H9 (cell line): ENCODE measurements at regions not wholly inside any gene's neighbourhood (a gene's known extent, or its start where the extent isn't known, plus 50 kb on each side); places are given as distances from the start of the nearest gene placed in this dataset.

Source experiments
- DNase-seq: peaks from one replicate; pipeline ENCODE4 v3.0.0-alpha.2; 2017
- H2AFZ ChIP-seq: one replicate; pipeline ENCODE4 v1.6.1; 2013; ENCODE audit warnings: mild to moderate bottlenecking, low read length, control low read depth, moderate library complexity
- H2AK5ac ChIP-seq: 2 replicates; pipeline ENCODE4 v1.6.1; 2013; ENCODE audit warnings: low read length, control low read depth, mixed read lengths; ENCODE audit not compliant: insufficient read length
- H2BK120ac ChIP-seq: one replicate; pipeline ENCODE4 v1.6.1; 2013; ENCODE audit warnings: low read depth, mild to moderate bottlenecking, low read length, control low read depth, inconsistent platforms; ENCODE audit not compliant: poor library complexity, severe bottlenecking
- H2BK12ac ChIP-seq: 2 replicates; pipeline ENCODE4 v1.6.1; 2013; ENCODE audit warnings: low read length, control low read depth, mixed read lengths, low read depth; ENCODE audit not compliant: insufficient read length
- H2BK15ac ChIP-seq: 2 replicates; pipeline ENCODE4 v1.6.1; 2013; ENCODE audit warnings: low read depth, low read length, control low read depth
- H2BK20ac ChIP-seq: one replicate; pipeline ENCODE4 v1.6.1; 2013; ENCODE audit warnings: low read depth, mild to moderate bottlenecking, low read length, control low read depth, inconsistent platforms; ENCODE audit not compliant: poor library complexity, severe bottlenecking
- H2BK5ac ChIP-seq: 2 replicates; pipeline ENCODE4 v1.6.1; 2013; ENCODE audit warnings: low read length, control low read depth, mixed read lengths; ENCODE audit not compliant: insufficient read length
- H3K14ac ChIP-seq: 2 replicates; pipeline ENCODE4 v1.6.1; 2013; ENCODE audit warnings: low read length, control low read depth; ENCODE audit not compliant: insufficient read depth
- H3K18ac ChIP-seq: 2 replicates; pipeline ENCODE4 v1.6.1; 2013; ENCODE audit warnings: low read depth, mild to moderate bottlenecking, mixed read lengths, low read length, control low read depth; ENCODE audit not compliant: insufficient read length
- H3K23ac ChIP-seq: 2 replicates; pipeline ENCODE4 v1.6.1; 2013; ENCODE audit warnings: low read length, control low read depth, mixed read lengths, low read depth; ENCODE audit not compliant: insufficient read length
- H3K23me2 ChIP-seq: 2 replicates; pipeline ENCODE4 v1.6.1; 2013; ENCODE audit warnings: low read depth, mild to moderate bottlenecking, mixed read lengths, low read length, control low read depth; ENCODE audit not compliant: insufficient read length, poor library complexity, severe bottlenecking
- H3K27ac ChIP-seq: 2 replicates; pipeline ENCODE4 v1.5.1; 2013; ENCODE audit warnings: low read length, control low read depth, mixed read lengths, low read depth; ENCODE audit not compliant: insufficient read length
- H3K27me3 ChIP-seq: 2 replicates; pipeline ENCODE4 v1.6.1; 2013; ENCODE audit warnings: low read length, control low read depth, inconsistent platforms; ENCODE audit not compliant: insufficient read depth
- H3K4ac ChIP-seq: 2 replicates; pipeline ENCODE4 v1.6.1; 2013; ENCODE audit warnings: low read depth, mild to moderate bottlenecking, control low read depth, inconsistent platforms, low read length, moderate library complexity
- H3K4me1 ChIP-seq: 2 replicates; pipeline ENCODE4 v1.6.1; 2013; ENCODE audit warnings: low read length, control low read depth, inconsistent platforms; ENCODE audit not compliant: insufficient read depth
- H3K4me2 ChIP-seq: 2 replicates; pipeline ENCODE4 v1.6.1; 2013; ENCODE audit warnings: low read length, control low read depth, mixed read lengths; ENCODE audit not compliant: insufficient read length, insufficient read depth
- H3K56ac ChIP-seq: 2 replicates; pipeline ENCODE4 v1.6.1; 2013; ENCODE audit warnings: low read depth, mild to moderate bottlenecking, mixed read lengths, low read length, control low read depth; ENCODE audit not compliant: insufficient read length
- H3K79me1 ChIP-seq: 2 replicates; pipeline ENCODE4 v1.6.1; 2013; ENCODE audit warnings: low read depth, mild to moderate bottlenecking, moderate library complexity, low read length, control low read depth, inconsistent platforms; ENCODE audit not compliant: insufficient read depth, poor library complexity, severe bottlenecking
- H3K79me2 ChIP-seq: 2 replicates; pipeline ENCODE4 v1.6.1; 2013; ENCODE audit warnings: low read length, control low read depth, inconsistent platforms; ENCODE audit not compliant: insufficient read depth
- H3K9ac ChIP-seq: 2 replicates; pipeline ENCODE4 v1.6.1; 2013; ENCODE audit warnings: low read length, control low read depth, mixed read lengths; ENCODE audit not compliant: insufficient read length; ENCODE audit errors: extremely low read depth
- H3K9me3 ChIP-seq: one replicate; pipeline ENCODE4 v1.6.1; 2013; ENCODE audit warnings: low read depth, low read length, inconsistent platforms; ENCODE audit not compliant: control insufficient read depth
- H3T11ph ChIP-seq: one replicate; pipeline ENCODE4 v1.6.1; 2013; ENCODE audit warnings: mild to moderate bottlenecking, low read length, control low read depth, inconsistent platforms
- H4K20me1 ChIP-seq: one replicate; pipeline ENCODE4 v1.6.1; 2013; ENCODE audit not compliant: control insufficient read depth, insufficient read length, insufficient read depth
- H4K5ac ChIP-seq: 2 replicates; pipeline ENCODE4 v1.6.1; 2013; ENCODE audit warnings: low read depth, mild to moderate bottlenecking, mixed read lengths, low read length, control low read depth; ENCODE audit not compliant: insufficient read length
- H4K8ac ChIP-seq: replicated peaks from 2 replicates; pipeline ENCODE4 v1.6.1; 2013; ENCODE audit warnings: low read length, control low read depth, mixed read lengths, low read depth; ENCODE audit not compliant: insufficient read length
- H4K91ac ChIP-seq: 2 replicates; pipeline ENCODE4 v1.6.1; 2013; ENCODE audit warnings: low read depth, mild to moderate bottlenecking, moderate library complexity, mixed read lengths, low read length, control low read depth; ENCODE audit not compliant: insufficient read length
- H3K27ac Mint-ChIP-seq, 3 experiments: 2 replicates in 2 of 3; 3 replicates in 1 of 3; pipeline ENCODE4 v1.8.0; 2020 to 2021; ENCODE audit warnings: mixed read lengths in 3 of 3, mild to moderate bottlenecking in 1 of 3, moderate library complexity in 1 of 3
- H3K27me3 Mint-ChIP-seq: 2 replicates; pipeline ENCODE4 v1.8.0; 2021; ENCODE audit warnings: low read depth, mild to moderate bottlenecking, moderate library complexity, mixed read lengths
- H3K36me3 Mint-ChIP-seq, 3 experiments: 2 replicates in 2 of 3; 3 replicates in 1 of 3; pipeline ENCODE4 v1.8.0; 2020 to 2021; ENCODE audit warnings: low read depth in 3 of 3, mixed read lengths in 3 of 3; ENCODE audit not compliant: insufficient read depth in 1 of 3
- H3K4me1 Mint-ChIP-seq, 2 experiments: 2 replicates each; pipeline ENCODE4 v1.8.0; 2020; ENCODE audit warnings: mixed read lengths in 2 of 2
- H3K4me3 Mint-ChIP-seq, 2 experiments: 2 replicates in 1 of 2; 3 replicates in 1 of 2; pipeline ENCODE4 v1.8.0; 2020 to 2021; ENCODE audit warnings: mild to moderate bottlenecking in 2 of 2, mixed read lengths in 2 of 2, moderate library complexity in 1 of 2
- H3K9me3 Mint-ChIP-seq, 2 experiments: 2 replicates in 1 of 2; 3 replicates in 1 of 2; pipeline ENCODE4 v1.8.0; 2020; ENCODE audit warnings: mild to moderate bottlenecking in 2 of 2, mixed read lengths in 2 of 2, moderate library complexity in 1 of 2
- CTCF ChIP-seq: fragments of 200-600 bp; sonication (generic); conservative IDR thresholded peaks from 3 replicates; pipeline ENCODE4 v1.8.0; 2021; ENCODE audit warnings: antibody characterized with exemption, mild to moderate bottlenecking
- WGBS: extraction: QIAGEN DNeasy Blood & Tissue Kit; methylation state at CpG from one replicate; pipeline ENCODE4 v1.1.7; 2013; ENCODE audit warnings: missing lambda C conversion rate, low lambda C conversion rate, mixed read lengths; ENCODE audit not compliant: insufficient read length; ENCODE audit errors: extremely low coverage; 5-methylcytosine and 5-hydroxymethylcytosine counted together

- no peak overlapping the region for H2BK12ac ChIP-seq
- no peak overlapping the region for H2AFZ ChIP-seq
- H4K20me1 ChIP-seq, result no peaks in the 10 kb centered on the region
- no peak overlapping the region for H3K27ac ChIP-seq
- H2BK20ac ChIP-seq, result no peak overlapping the region
- H2BK15ac ChIP-seq, result no peak overlapping the region
- no peak overlapping the region for H4K5ac ChIP-seq
- H2BK5ac ChIP-seq, result no peak overlapping the region
- H4K91ac ChIP-seq, result no peak overlapping the region
- no peaks in the 10 kb centered on the region for H3K23me2 ChIP-seq
- WGBS, result no CpG with 5 or more reads among the region's 2 CpGs
- no peak overlapping the region for H4K8ac ChIP-seq
- Mint-ChIP-seq H3K27ac (no peak overlapping the region), H3K4me1 (no peaks in the 10 kb centered on the region), H3K27me3 (no peaks in the 10 kb centered on the region; the same call in 1 of the 2 replicates), H3K4me3 (no peak overlapping the region), H3K36me3 (no peaks in the 10 kb centered on the region; a peak in 1 of 7 replicates), H3K9me3 (peaks cover 3 to 10% of the 10 kb centered on the region in 2 experiments; a peak in 4 of 5 replicates)
- no peak overlapping the region for H3K4ac ChIP-seq
- no peak overlapping the region for H3K4me2 ChIP-seq
- H3K27me3 ChIP-seq, result no peaks in the 10 kb centered on the region
- H3K14ac ChIP-seq, result no peak overlapping the region
- no peak overlapping the region for H3K23ac ChIP-seq
- no peak overlapping the region for H3K56ac ChIP-seq
- no peaks in the 10 kb centered on the region for H3K9me3 ChIP-seq
- H3K9ac ChIP-seq, result no peak overlapping the region
- no peak overlapping the region for H2BK120ac ChIP-seq
- no peak overlapping the region for H3K18ac ChIP-seq
- no peak overlapping the region for H2AK5ac ChIP-seq
- no peaks in the 10 kb centered on the region for H3K79me1 ChIP-seq
- DNase-seq, result no peak
- no peak overlapping the region for H3T11ph ChIP-seq
- no peaks in the 10 kb centered on the region for H3K4me1 ChIP-seq
- H3K79me2 ChIP-seq, result no peaks in the 10 kb centered on the region
- peak; percentile 46; the same call in 1 of the 3 replicates for TF ChIP-seq CTCF
Observed at GRCh38 chr12:60501124-60501729, 905.4 kb downstream of the SLC16A7 start.
